HAP-1 (cell line): ENCODE measurements at regions not wholly inside any gene's neighbourhood (a gene's known extent, or its start where the extent isn't known, plus 50 kb on each side); places are given as distances from the start of the nearest gene placed in this dataset.
A peak's percentile ranks its signal among the peaks of the same experiment; 100 is the strongest.

Source experiments
- DNase-seq, 2 experiments: peaks; one replicate each; pipeline ENCODE4 v3.0.0-alpha.2; 2016 to 2020; ENCODE audit warnings: low spot score in 2 of 2
- H3K27me3 ChIP-seq: fragments of 250-450 bp; sonication (Bioruptor Pico); 2 replicates; pipeline ENCODE4 v1.5.1; 2020; ENCODE audit warnings: low read depth, mild to moderate bottlenecking, moderate library complexity
- H3K36me3 ChIP-seq: fragments of 250-450 bp; sonication (Bioruptor Pico); replicated peaks from 2 replicates; pipeline ENCODE4 v1.5.1; 2020; ENCODE audit warnings: mild to moderate bottlenecking
- H3K4me1 ChIP-seq: fragments of 250-450 bp; sonication (Bioruptor Pico); 2 replicates; pipeline ENCODE4 v1.5.1; 2020; ENCODE audit warnings: mild to moderate bottlenecking
- H3K4me3 ChIP-seq: fragments of 250-450 bp; sonication (Bioruptor Pico); 2 replicates; pipeline ENCODE4 v1.5.1; 2020; ENCODE audit warnings: mild to moderate bottlenecking, moderate library complexity
- H3K9me3 ChIP-seq: fragments of 250-450 bp; sonication (Bioruptor Pico); 2 replicates; pipeline ENCODE4 v1.5.1; 2020; ENCODE audit warnings: mild to moderate bottlenecking, moderate library complexity
- in situ Hi-C: fragments of 300-500 bp; cut with MboI; formaldehyde crosslinking; loops from 3 replicates; pipeline ENCODE4 v1.14.3; 2020; ENCODE audit warnings: low sequenced_read_pairs, inconsistent platforms, mixed read lengths

- Histone ChIP-seq H3K36me3 (no peaks in the 10 kb centered on the region), H3K4me1 (no peaks in the 10 kb centered on the region), H3K27me3 (no peaks in the 10 kb centered on the region), H3K4me3 (no peak overlapping the region), H3K9me3 (no peaks in the 10 kb centered on the region)
- in situ Hi-C loops = no loop called here
- DNase-seq = no peak
Observed at GRCh38 chr4:14236359-14236758, 608.8 kb upstream of the BOD1L1 start.

GRCh38 chr4:14237911-14238310 lies 610.4 kb upstream of the BOD1L1 start:
- no peaks in the 10 kb centered on the region for H3K36me3 ChIP-seq
- no peaks in the 10 kb centered on the region for H3K27me3 ChIP-seq
- DNase-seq = no peak

GRCh38 chr4:14241574-14241973 lies 614.0 kb upstream of the BOD1L1 start:
- Histone ChIP-seq H3K27me3 (no peaks in the 10 kb centered on the region), H3K4me3 (no peak overlapping the region), H3K4me1 (no peaks in the 10 kb centered on the region), H3K9me3 (no peaks in the 10 kb centered on the region), H3K36me3 (no peaks in the 10 kb centered on the region)
- in situ Hi-C loops = no loop called here
- DNase-seq = no peak

More at GRCh38 chr4:14237911-14238310, 610.4 kb upstream of the BOD1L1 start:
- no peak overlapping the region for H3K4me3 ChIP-seq
- H3K4me1 ChIP-seq = no peaks in the 10 kb centered on the region
- in situ Hi-C loops = no loop called here
- H3K9me3 ChIP-seq = no peaks in the 10 kb centered on the region

GRCh38 chr4:14247767-14248166 lies 620.2 kb upstream of the BOD1L1 start:
- H3K27me3 ChIP-seq = no peaks in the 10 kb centered on the region
- no peak for DNase-seq
- H3K4me1 ChIP-seq = no peaks in the 10 kb centered on the region
- H3K36me3 ChIP-seq = no peaks in the 10 kb centered on the region
- no peaks in the 10 kb centered on the region for H3K9me3 ChIP-seq
- in situ Hi-C loops = no loop called here
- no peak overlapping the region for H3K4me3 ChIP-seq

- in situ Hi-C loops = no loop called here
- Histone ChIP-seq H3K9me3 (no peaks in the 10 kb centered on the region), H3K27me3 (no peaks in the 10 kb centered on the region), H3K36me3 (no peaks in the 10 kb centered on the region), H3K4me1 (no peaks in the 10 kb centered on the region), H3K4me3 (no peak overlapping the region)
- DNase-seq = no peak
Observed at GRCh38 chr4:14249226-14249625, 621.7 kb upstream of the BOD1L1 start.

- Histone ChIP-seq H3K4me1 (no peaks in the 10 kb centered on the region), H3K27me3 (no peaks in the 10 kb centered on the region), H3K9me3 (no peaks in the 10 kb centered on the region), H3K36me3 (no peaks in the 10 kb centered on the region), H3K4me3 (no peak overlapping the region)
- in situ Hi-C loops = no loop called here
- peak in 1 of 2 experiments; percentile 22 for DNase-seq
Observed at GRCh38 chr4:14254252-14254651, 626.7 kb upstream of the BOD1L1 start.

GRCh38 chr4:14254926-14255325 lies 627.4 kb upstream of the BOD1L1 start:
- in situ Hi-C loops = no loop called here
- no peak overlapping the region for H3K4me3 ChIP-seq
- no peaks in the 10 kb centered on the region for H3K4me1 ChIP-seq
- no peaks in the 10 kb centered on the region for H3K36me3 ChIP-seq
- H3K27me3 ChIP-seq = no peaks in the 10 kb centered on the region
- no peaks in the 10 kb centered on the region for H3K9me3 ChIP-seq
- no peak for DNase-seq

- in situ Hi-C loops = no loop called here
- Histone ChIP-seq H3K27me3 (no peaks in the 10 kb centered on the region), H3K9me3 (no peaks in the 10 kb centered on the region), H3K4me3 (no peak overlapping the region), H3K4me1 (no peaks in the 10 kb centered on the region), H3K36me3 (no peaks in the 10 kb centered on the region)
- no peak for DNase-seq
Observed at GRCh38 chr4:14257903-14258302, 630.4 kb upstream of the BOD1L1 start.

- Histone ChIP-seq H3K4me3 (no peak overlapping the region), H3K36me3 (no peaks in the 10 kb centered on the region), H3K27me3 (no peaks in the 10 kb centered on the region), H3K9me3 (no peaks in the 10 kb centered on the region), H3K4me1 (no peaks in the 10 kb centered on the region)
- DNase-seq = no peak
- in situ Hi-C loops = no loop called here
Observed at GRCh38 chr4:14259936-14260335, 632.4 kb upstream of the BOD1L1 start.

- in situ Hi-C loops = no loop called here
- H3K4me3 ChIP-seq = no peak overlapping the region
- H3K9me3 ChIP-seq = no peaks in the 10 kb centered on the region
- H3K4me1 ChIP-seq = no peaks in the 10 kb centered on the region
- H3K27me3 ChIP-seq = no peaks in the 10 kb centered on the region
- no peak for DNase-seq
- no peaks in the 10 kb centered on the region for H3K36me3 ChIP-seq
Observed at GRCh38 chr4:14260591-14260990, 633.1 kb upstream of the BOD1L1 start.

- no peaks in the 10 kb centered on the region for H3K9me3 ChIP-seq
- H3K4me1 ChIP-seq = no peaks in the 10 kb centered on the region
- no peaks in the 10 kb centered on the region for H3K27me3 ChIP-seq
- no peaks in the 10 kb centered on the region for H3K36me3 ChIP-seq
- DNase-seq = no peak
- in situ Hi-C loops = no loop called here
- no peak overlapping the region for H3K4me3 ChIP-seq
Observed at GRCh38 chr4:14262221-14262620, 634.7 kb upstream of the BOD1L1 start.

- H3K4me1 ChIP-seq = no peaks in the 10 kb centered on the region
- no peaks in the 10 kb centered on the region for H3K9me3 ChIP-seq
- H3K36me3 ChIP-seq = no peaks in the 10 kb centered on the region
- no peak overlapping the region for H3K4me3 ChIP-seq
- DNase-seq = no peak
- in situ Hi-C loops = no loop called here
- H3K27me3 ChIP-seq = no peaks in the 10 kb centered on the region
Observed at GRCh38 chr4:14264437-14264836, 636.9 kb upstream of the BOD1L1 start.

- in situ Hi-C loops = no loop called here
- no peaks in the 10 kb centered on the region for H3K9me3 ChIP-seq
- no peak for DNase-seq
Observed at GRCh38 chr4:14265651-14266050, 638.1 kb upstream of the BOD1L1 start.

GRCh38 chr4:14267373-14268060 lies 640.0 kb upstream of the BOD1L1 start:
- H3K27me3 ChIP-seq = no peaks in the 10 kb centered on the region

More at GRCh38 chr4:14265651-14266050, 638.1 kb upstream of the BOD1L1 start:
- H3K4me3 ChIP-seq = no peak overlapping the region
- no peaks in the 10 kb centered on the region for H3K4me1 ChIP-seq
- no peaks in the 10 kb centered on the region for H3K27me3 ChIP-seq
- no peaks in the 10 kb centered on the region for H3K36me3 ChIP-seq

GRCh38 chr4:14269824-14270223 lies 642.3 kb upstream of the BOD1L1 start:
- in situ Hi-C loops = no loop called here
- DNase-seq = no peak
- Histone ChIP-seq H3K4me1 (no peaks in the 10 kb centered on the region), H3K9me3 (no peaks in the 10 kb centered on the region), H3K36me3 (no peaks in the 10 kb centered on the region), H3K27me3 (no peaks in the 10 kb centered on the region), H3K4me3 (no peak overlapping the region)

More at GRCh38 chr4:14267373-14268060, 640.0 kb upstream of the BOD1L1 start:
- Histone ChIP-seq H3K36me3 (no peaks in the 10 kb centered on the region), H3K9me3 (no peaks in the 10 kb centered on the region), H3K4me3 (no peak overlapping the region), H3K4me1 (no peaks in the 10 kb centered on the region)
- no peak for DNase-seq
- in situ Hi-C loops = no loop called here
